ENCODE measurements at regions not wholly inside any gene's neighbourhood (a gene's known extent, or its start where the extent isn't known, plus 50 kb on each side); places are given as distances from the start of the nearest gene placed in this dataset.

DNA sequence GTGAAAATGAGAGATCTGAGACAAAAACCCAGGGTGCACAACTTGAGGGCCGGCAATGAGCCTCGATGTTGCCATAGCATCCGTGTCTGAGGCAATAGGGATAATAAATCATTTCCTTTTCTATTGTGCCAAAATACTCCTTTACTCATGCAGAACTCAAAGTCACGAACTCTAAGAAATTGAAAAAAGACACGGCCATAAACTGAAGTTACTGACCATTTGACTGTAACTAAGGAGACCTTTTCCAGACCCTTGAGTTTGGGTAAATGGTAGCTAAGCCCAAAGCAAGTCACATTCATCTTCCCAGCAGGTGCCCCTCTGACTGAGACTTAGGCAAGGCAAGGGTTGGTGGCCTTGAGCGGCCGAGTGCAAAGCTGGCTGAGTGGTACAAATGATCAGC, 141.2 kb upstream of the SLCO3A1 start:
- DNase-seq (ENCODE audit: low read depth): no peak
- TF ChIP-seq, protein P1, sequence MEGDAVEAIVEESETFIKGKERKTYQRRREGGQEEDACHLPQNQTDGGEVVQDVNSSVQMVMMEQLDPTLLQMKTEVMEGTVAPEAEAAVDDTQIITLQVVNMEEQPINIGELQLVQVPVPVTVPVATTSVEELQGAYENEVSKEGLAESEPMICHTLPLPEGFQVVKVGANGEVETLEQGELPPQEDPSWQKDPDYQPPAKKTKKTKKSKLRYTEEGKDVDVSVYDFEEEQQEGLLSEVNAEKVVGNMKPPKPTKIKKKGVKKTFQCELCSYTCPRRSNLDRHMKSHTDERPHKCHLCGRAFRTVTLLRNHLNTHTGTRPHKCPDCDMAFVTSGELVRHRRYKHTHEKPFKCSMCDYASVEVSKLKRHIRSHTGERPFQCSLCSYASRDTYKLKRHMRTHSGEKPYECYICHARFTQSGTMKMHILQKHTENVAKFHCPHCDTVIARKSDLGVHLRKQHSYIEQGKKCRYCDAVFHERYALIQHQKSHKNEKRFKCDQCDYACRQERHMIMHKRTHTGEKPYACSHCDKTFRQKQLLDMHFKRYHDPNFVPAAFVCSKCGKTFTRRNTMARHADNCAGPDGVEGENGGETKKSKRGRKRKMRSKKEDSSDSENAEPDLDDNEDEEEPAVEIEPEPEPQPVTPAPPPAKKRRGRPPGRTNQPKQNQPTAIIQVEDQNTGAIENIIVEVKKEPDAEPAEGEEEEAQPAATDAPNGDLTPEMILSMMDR (IDR thresholded peaks at IDR 0.05; ENCODE audit: low read depth, low read length, missing control alignments): no peak
- H3K4me3 ChIP-seq (ENCODE audit: low read depth, low read length): no peak overlapping the region

DNA sequence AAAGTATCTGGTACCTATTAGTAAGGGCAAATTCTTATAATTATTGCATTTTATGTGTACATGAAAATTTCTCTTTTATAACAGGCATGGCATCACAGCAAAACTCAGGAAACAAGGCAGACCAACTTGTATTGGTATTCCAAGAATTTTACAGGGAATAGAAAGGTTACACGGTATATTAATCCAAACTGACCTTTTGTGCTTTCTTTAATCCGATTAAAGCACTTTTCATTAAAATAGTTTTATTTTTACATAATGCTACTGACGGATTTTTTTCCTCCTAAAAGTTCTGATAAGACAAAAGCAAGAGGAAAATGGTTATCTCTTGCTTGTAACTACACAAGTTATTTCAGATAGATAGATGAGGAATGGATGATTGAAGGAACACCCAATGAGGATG, 137.0 kb upstream of the SLCO3A1 start:
- TF ChIP-seq, protein P1 (IDR thresholded peaks at IDR 0.05; ENCODE audit: low read depth, low read length, missing control alignments): no peak
- DNase-seq (ENCODE audit: low read depth): no peak
- H3K4me3 ChIP-seq (ENCODE audit: low read depth, low read length): no peak overlapping the region

DNA sequence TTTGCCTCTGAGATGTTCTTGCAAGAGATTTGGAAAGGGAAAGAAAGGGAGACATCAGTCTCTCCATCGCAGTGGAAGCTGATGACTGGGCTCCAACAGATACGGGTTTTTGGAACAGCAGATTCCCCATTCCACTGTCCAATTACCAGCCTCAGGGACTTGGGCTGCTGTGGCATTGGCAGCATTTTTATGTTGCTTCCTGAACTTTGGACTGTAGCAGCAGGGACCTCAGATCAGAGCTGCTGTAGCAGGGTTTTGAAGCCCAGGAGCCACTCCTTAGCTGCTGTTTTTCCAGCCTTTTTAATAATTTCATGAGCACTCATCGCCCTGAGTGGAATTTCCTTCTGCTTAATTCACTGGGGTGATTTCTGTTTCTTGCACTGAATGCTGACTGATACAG, 135.7 kb upstream of the SLCO3A1 start:
- no peak overlapping the region for H3K4me3 ChIP-seq (ENCODE audit: low read depth, low read length)
- TF ChIP-seq, protein P1 (IDR thresholded peaks at IDR 0.05; ENCODE audit: low read depth, low read length, missing control alignments): no peak
- DNase-seq (ENCODE audit: low read depth): no peak

DNA sequence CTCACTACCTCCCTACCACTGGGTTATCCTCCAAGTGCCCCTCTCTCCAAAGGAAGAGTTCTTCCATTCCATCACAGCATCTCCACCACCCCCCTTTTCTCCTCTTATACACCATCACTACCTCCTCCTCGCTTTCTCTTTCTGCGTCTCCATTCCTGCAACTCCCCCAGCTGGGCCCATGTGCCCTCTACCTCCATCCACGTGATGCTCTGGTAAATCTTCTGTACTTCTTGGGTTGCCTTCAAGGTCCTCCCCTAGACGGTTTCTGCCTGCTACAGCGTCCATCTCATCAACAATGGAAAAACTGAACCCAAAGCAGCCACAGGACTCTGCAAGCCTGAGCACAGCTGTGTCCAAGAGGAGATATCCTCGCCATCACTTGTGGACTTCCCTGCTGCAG, 129.5 kb upstream of the SLCO3A1 start:
- TF ChIP-seq, protein P1 (IDR thresholded peaks at IDR 0.05; ENCODE audit: low read depth, low read length, missing control alignments): no peak

DNA sequence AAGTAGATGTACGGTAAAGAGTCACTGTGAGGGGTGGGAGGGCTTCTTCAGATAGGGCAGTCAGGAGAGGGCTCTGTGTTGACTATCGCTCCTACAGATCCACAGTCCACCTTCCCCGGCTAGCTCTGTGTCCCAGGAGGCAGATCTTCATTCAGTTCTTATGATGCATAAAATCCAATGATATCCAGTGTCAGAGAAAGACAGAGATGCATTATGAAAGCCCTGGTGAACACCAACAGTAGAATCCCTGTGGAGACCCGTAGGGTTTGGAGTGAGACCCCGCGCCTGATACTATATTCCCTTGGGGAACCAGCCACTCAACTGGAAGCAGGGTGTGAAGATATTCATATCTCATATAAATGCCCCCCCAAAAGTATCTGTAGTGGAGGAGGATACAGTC, 119.8 kb upstream of the SLCO3A1 start:
- TF ChIP-seq, protein P1 (IDR thresholded peaks at IDR 0.05; ENCODE audit: low read depth, low read length, missing control alignments): no peak
- no peak overlapping the region for H3K4me3 ChIP-seq (ENCODE audit: low read depth, low read length)
- DNase-seq (ENCODE audit: low read depth): no peak

More for the DNA sequence above, 129.5 kb upstream of the SLCO3A1 start:
- no peak overlapping the region for H3K4me3 ChIP-seq (ENCODE audit: low read depth, low read length)
- no peak for DNase-seq (ENCODE audit: low read depth)

DNA sequence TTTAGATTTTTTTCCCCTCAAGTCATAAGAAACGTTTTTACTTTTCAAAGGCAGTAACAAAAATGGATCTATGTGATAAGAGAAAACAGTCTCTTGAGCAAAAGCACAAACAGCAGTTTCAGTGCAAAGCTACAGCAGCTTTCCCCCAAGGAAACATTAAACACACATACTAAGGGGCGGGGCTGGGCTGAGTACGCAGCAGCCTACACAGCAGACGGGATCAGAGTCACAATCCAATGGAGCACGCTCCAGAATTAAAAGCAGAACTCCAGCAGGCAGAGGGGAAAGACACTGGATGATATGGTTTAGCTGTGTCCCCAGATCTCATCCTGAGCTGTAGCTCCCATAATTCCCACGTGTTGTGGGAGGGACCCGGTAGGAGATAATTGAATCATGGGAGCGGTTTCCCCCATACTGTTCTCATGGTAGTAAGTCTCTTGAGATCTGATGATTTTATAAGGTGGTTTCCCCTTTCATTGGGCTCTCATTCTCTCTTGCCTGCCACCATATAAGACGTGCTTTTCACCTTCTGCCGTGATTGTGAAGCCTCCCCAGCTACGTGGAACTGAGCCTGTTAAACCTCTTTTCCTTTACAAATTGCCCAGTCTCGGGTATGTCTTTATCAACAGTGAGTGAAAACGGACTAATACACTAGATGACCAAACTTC, 116.2 kb upstream of the SLCO3A1 start:
- no peak for DNase-seq (ENCODE audit: low read depth)
- no peak overlapping the region for H3K4me3 ChIP-seq (ENCODE audit: low read depth, low read length)
- TF ChIP-seq, protein P1 (IDR thresholded peaks at IDR 0.05; ENCODE audit: low read depth, low read length, missing control alignments): no peak

DNA sequence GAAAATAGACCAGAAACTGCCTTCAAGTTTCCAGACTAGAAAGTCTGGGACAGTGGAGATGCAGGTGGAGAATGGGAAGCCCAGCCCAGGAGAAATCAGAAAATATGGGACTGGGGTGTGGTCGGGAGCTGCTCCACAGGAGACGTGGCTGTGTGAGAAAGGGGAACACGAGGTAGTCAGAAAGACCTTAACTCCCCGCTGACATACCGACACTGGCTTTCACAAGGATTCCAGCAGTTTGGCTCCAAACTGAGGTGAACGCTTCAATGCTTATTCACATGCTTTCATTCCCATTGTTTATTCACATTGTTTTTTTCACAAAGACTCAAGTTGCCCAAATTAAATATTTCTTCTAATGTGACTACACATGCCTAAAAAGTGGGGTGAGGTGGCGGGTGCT, 111.5 kb upstream of the SLCO3A1 start:
- no peak overlapping the region for H3K4me3 ChIP-seq (ENCODE audit: low read depth, low read length)
- DNase-seq (ENCODE audit: low read depth): no peak
- TF ChIP-seq, protein P1 (IDR thresholded peaks at IDR 0.05; ENCODE audit: low read depth, low read length, missing control alignments): no peak

Measured in GM12864 (cell line).